H1 (cell line): ENCODE measurements at regions not wholly inside any gene's neighbourhood (a gene's known extent, or its start where the extent isn't known, plus 50 kb on each side); places are given as distances from the start of the nearest gene placed in this dataset.

Experiments
- CTCF ChIA-PET: fragments of 300-600 bp; sonication (Branson Sonifier 250); formaldehyde crosslinking; loops from one replicate; lab custom pipeline; 2021; ENCODE audit not compliant: partially characterized antibody; lab: Charles Lee
- POLR2A ChIA-PET: fragments of 300-600 bp; sonication (Branson Sonifier 250); formaldehyde crosslinking; loops from one replicate; lab custom pipeline; 2021; ENCODE audit warnings: inconsistent platforms; ENCODE audit not compliant: partially characterized antibody; lab: Charles Lee
- DNase-seq, 2 experiments: peaks; one replicate each; pipeline versions ENCODE4 v3.0.0 to v3.0.0-alpha.2; 2010 to 2022; ENCODE audit warnings: low spot score in 2 of 2, low read depth in 1 of 2, mixed read lengths in 1 of 2
- FAIRE-seq: peaks from 2 replicates; lab custom pipeline; 2011; peaks lifted over from hg19 to GRCh38; lab: Jason Lieb, UNC
- H2AFZ ChIP-seq: 2 replicates; pipeline ENCODE4 v1.8.1; 2012; ENCODE audit warnings: low read length, inconsistent platforms
- H2AK5ac ChIP-seq: 2 replicates; pipeline ENCODE4 v1.6.1; 2013; ENCODE audit warnings: low read depth, low read length
- H2BK120ac ChIP-seq: replicated peaks from 2 replicates; pipeline ENCODE3; 2013; ENCODE audit warnings: low read depth, low read length, inconsistent platforms
- H2BK12ac ChIP-seq: 2 replicates; pipeline ENCODE4 v1.6.1; 2013; ENCODE audit warnings: low read depth, low read length
- H2BK15ac ChIP-seq: 2 replicates; pipeline ENCODE4 v1.6.1; 2013; ENCODE audit warnings: low read length
- H2BK20ac ChIP-seq: 2 replicates; pipeline ENCODE4 v1.6.1; 2013; ENCODE audit warnings: low read length
- H2BK5ac ChIP-seq: 2 replicates; pipeline ENCODE4 v1.6.1; 2013; ENCODE audit warnings: low read depth, low read length
- H3K14ac ChIP-seq: 2 replicates; pipeline ENCODE4 v1.6.1; 2013; ENCODE audit warnings: inconsistent platforms; ENCODE audit not compliant: insufficient read length
- H3K18ac ChIP-seq: 2 replicates; pipeline ENCODE4 v1.6.1; 2013; ENCODE audit warnings: low read length; ENCODE audit errors: extremely low read depth
- H3K23ac ChIP-seq: 2 replicates; pipeline ENCODE4 v1.6.1; 2013; ENCODE audit warnings: inconsistent platforms; ENCODE audit not compliant: insufficient read length
- H3K23me2 ChIP-seq: 2 replicates; pipeline ENCODE4 v1.6.1; 2013; ENCODE audit warnings: low read depth, low read length
- H3K27ac ChIP-seq: 2 replicates; pipeline ENCODE4 v1.6.1; 2011; ENCODE audit warnings: low read depth, low read length, inconsistent platforms
- H3K27me3 ChIP-seq, 4 experiments: replicated peaks in 1 of 4; 1 replicate in 1 of 4; 2 replicates in 3 of 4; pipeline versions ENCODE4 v1.6.1 to v1.8.1; 2011 to 2013; ENCODE audit warnings: low read length in 3 of 4, mild to moderate bottlenecking in 3 of 4, inconsistent platforms in 2 of 4, mixed read lengths in 2 of 4, moderate library complexity in 1 of 4; ENCODE audit not compliant: control insufficient read depth in 3 of 4, insufficient read depth in 3 of 4; ENCODE audit errors: extremely low read depth in 1 of 4
- H3K36me3 ChIP-seq, 4 experiments: 2 replicates each; pipeline versions ENCODE4 v1.6.1 to v1.8.1; 2011 to 2013; ENCODE audit warnings: mild to moderate bottlenecking in 4 of 4, low read length in 3 of 4, moderate library complexity in 2 of 4, control low read depth in 1 of 4, inconsistent platforms in 1 of 4; ENCODE audit not compliant: insufficient read depth in 4 of 4, control insufficient read depth in 2 of 4
- H3K4ac ChIP-seq: replicated peaks from 2 replicates; pipeline ENCODE3; 2013; ENCODE audit warnings: low read length, low read depth, mixed read lengths, inconsistent platforms; ENCODE audit not compliant: insufficient read length
- H3K4me1 ChIP-seq, 4 experiments: replicated peaks in 1 of 4; 1 replicate in 1 of 4; 2 replicates in 3 of 4; pipeline versions ENCODE4 v1.6.1 to v1.8.1; 2011 to 2013; ENCODE audit warnings: low read length in 3 of 4, inconsistent platforms in 2 of 4, mixed read lengths in 1 of 4; ENCODE audit not compliant: insufficient read depth in 4 of 4, control insufficient read depth in 3 of 4
- H3K4me2 ChIP-seq, 2 experiments: 2 replicates each; pipeline versions ENCODE4 v1.6.1 to v1.8.1; 2011 to 2013; ENCODE audit warnings: low read depth in 2 of 2, low read length in 2 of 2, control low read depth in 1 of 2, inconsistent platforms in 1 of 2, mild to moderate bottlenecking in 1 of 2; ENCODE audit not compliant: insufficient read depth in 1 of 2
- H3K4me3 ChIP-seq, 4 experiments: fragments of 200-600, 300-600 bp in 1 of 4; sonication (generic), shearing (Covaris generic), sonication (Bioruptor Twin) in 1 of 4; 2 replicates each; pipeline versions ENCODE4 v1.5.1 to v1.8.1; 2011 to 2016; ENCODE audit warnings: low read length in 4 of 4, low read depth in 3 of 4, control low read depth in 2 of 4, inconsistent platforms in 2 of 4, mild to moderate bottlenecking in 2 of 4, mixed read lengths in 1 of 4, moderate library complexity in 1 of 4; ENCODE audit not compliant: insufficient read depth in 2 of 4; ENCODE audit errors: extremely low read depth in 1 of 4
- H3K56ac ChIP-seq: replicated peaks from 2 replicates; pipeline ENCODE3; 2013; ENCODE audit warnings: low read depth, mild to moderate bottlenecking, mixed read lengths, low read length, inconsistent platforms; ENCODE audit not compliant: insufficient read length
- H3K79me1 ChIP-seq: 2 replicates; pipeline ENCODE4 v1.6.1; 2013; ENCODE audit warnings: low read depth, low read length, control low read depth
- H3K79me2 ChIP-seq, 2 experiments: 2 replicates each; pipeline versions ENCODE4 v1.6.1 to v1.8.1; 2012 to 2013; ENCODE audit warnings: low read length in 2 of 2, mild to moderate bottlenecking in 2 of 2, inconsistent platforms in 1 of 2; ENCODE audit not compliant: insufficient read depth in 2 of 2, control insufficient read depth in 1 of 2
- H3K9ac ChIP-seq, 4 experiments: replicated peaks in 1 of 4; 1 replicate in 1 of 4; 2 replicates in 3 of 4; pipeline versions ENCODE4 v1.6.1 to v1.8.1; 2011 to 2013; ENCODE audit warnings: low read depth in 3 of 4, low read length in 3 of 4, control low read depth in 2 of 4, mild to moderate bottlenecking in 2 of 4, moderate library complexity in 2 of 4, inconsistent platforms in 1 of 4; ENCODE audit errors: extremely low read depth in 1 of 4
- H3K9me3 ChIP-seq, 2 experiments: 2 replicates each; pipeline versions ENCODE4 v1.6.1 to v1.8.1; 2012 to 2013; ENCODE audit warnings: mild to moderate bottlenecking in 2 of 2, moderate library complexity in 2 of 2, control low read depth in 1 of 2, inconsistent platforms in 1 of 2, low read depth in 1 of 2, low read length in 1 of 2, mixed read lengths in 1 of 2; ENCODE audit not compliant: insufficient read depth in 2 of 2
- H4K20me1 ChIP-seq, 2 experiments: replicated peaks in 1 of 2; 2 replicates each; pipeline versions ENCODE3 to v1.8.1; 2011 to 2013; ENCODE audit warnings: inconsistent platforms in 2 of 2, low read length in 2 of 2, mild to moderate bottlenecking in 1 of 2; ENCODE audit not compliant: insufficient read depth in 2 of 2, control insufficient read depth in 1 of 2
- H4K5ac ChIP-seq: 2 replicates; pipeline ENCODE4 v1.6.1; 2013; ENCODE audit warnings: low read length, low read depth, mixed read lengths, inconsistent platforms; ENCODE audit not compliant: insufficient read length
- H4K8ac ChIP-seq: 2 replicates; pipeline ENCODE4 v1.8.0; 2013; ENCODE audit warnings: mild to moderate bottlenecking, moderate library complexity, low read length, inconsistent platforms; ENCODE audit not compliant: insufficient read depth; ENCODE audit errors: extremely low read depth
- H4K91ac ChIP-seq: replicated peaks from 2 replicates; pipeline ENCODE3; 2013; ENCODE audit warnings: low read length, mixed read lengths, inconsistent platforms; ENCODE audit not compliant: insufficient read length
- CTBP2 ChIP-seq: IDR thresholded peaks from 2 replicates; pipeline ENCODE4 v1.7.0; 2011; ENCODE audit warnings: borderline replicate concordance, mild to moderate bottlenecking, moderate library complexity, mixed read lengths, low read length; ENCODE audit not compliant: insufficient read depth, insufficient read length
- POU5F1 ChIP-seq: IDR thresholded peaks from 2 replicates; pipeline ENCODE4 v1.6.1; 2011; ENCODE audit warnings: low read depth, mild to moderate bottlenecking, low read length, moderate library complexity
- SP4 ChIP-seq: IDR thresholded peaks from 2 replicates; pipeline ENCODE4 v1.6.1; 2012; ENCODE audit warnings: low read length, inconsistent platforms
- WGBS, 2 experiments: shearing (Covaris generic) in 1 of 2; methylation state at CpG; one replicate each; pipeline versions ENCODE4 v1.1.6 to v1.1.7; 2013 to 2015; ENCODE audit warnings: low lambda C conversion rate in 2 of 2, mixed read lengths in 2 of 2, inconsistent platforms in 1 of 2, low coverage in 1 of 2, missing lambda C conversion rate in 1 of 2; ENCODE audit not compliant: insufficient replicate concordance in 2 of 2, insufficient coverage in 1 of 2, insufficient read length in 1 of 2; ENCODE audit errors: extremely low coverage in 1 of 2, missing lambda C conversion rate in 1 of 2; 5-methylcytosine and 5-hydroxymethylcytosine counted together

GRCh38 chr12:65684906-65685305 lies 139.4 kb upstream of the HMGA2 start:
- Histone ChIP-seq H3K23ac (no peak overlapping the region), H4K8ac (no peak overlapping the region), H3K4me2 (no peak overlapping the region), H3K18ac (no peak overlapping the region), H2BK5ac (no peak overlapping the region), H3K36me3 (no peaks in the 10 kb centered on the region), H2BK120ac (no peak overlapping the region), H2BK15ac (no peak overlapping the region), H2AK5ac (no peak overlapping the region), H3K9me3 (no peaks in the 10 kb centered on the region), H3K79me1 (no peaks in the 10 kb centered on the region), H3K4me3 (no peak overlapping the region), H3K4me1 (no peaks in the 10 kb centered on the region), H4K91ac (no peak overlapping the region), H2BK20ac (no peak overlapping the region), H3K9ac (no peak overlapping the region), H3K79me2 (no peaks in the 10 kb centered on the region), H4K5ac (no peak overlapping the region), H3K4ac (no peak overlapping the region), H3K56ac (no peak overlapping the region), H2AFZ (no peak overlapping the region), H3K23me2 (no peaks in the 10 kb centered on the region), H2BK12ac (no peak overlapping the region), H3K27me3 (no peaks in the 10 kb centered on the region), H4K20me1 (no peaks in the 10 kb centered on the region), H3K14ac (no peak overlapping the region), H3K27ac (no peak overlapping the region)
- ChIA-PET POLR2A (no interaction called here), CTCF (interaction anchor here (1.0 to 1.5 kb wide), 2 partner anchors 33 to 83 kb away, joined by 3 to 4 read pairs; no protein-coding TSS in a partner anchor)
- DNase-seq (no peak), FAIRE-seq (no peak)
- WGBS, 2 experiments: 96% methylated on average over 2 of the region's 2 CpGs; no CpG with 5 or more reads in 1 of the 2 experiments
- TF ChIP-seq CTBP2 (no peak), SP4 (no peak), POU5F1 (no peak)
